K562 (cell line): ENCODE measurements at regions not wholly inside any gene's neighbourhood (a gene's known extent, or its start where the extent isn't known, plus 50 kb on each side); places are given as distances from the start of the nearest gene placed in this dataset.
A peak's percentile ranks its signal among the peaks of the same experiment; 100 is the strongest.
"Not testable (repeated sequence)": the region's sequence is repeated elsewhere in the genome, so short reads cannot be mapped to it uniquely, and the experiment has no call there.

Experiments used
- ATAC-seq: fragments of 200-7000 bp; cut with Tn5 transposase; 3 replicates; pipeline ENCODE4 v1.9.1; 2020; ENCODE audit warnings: moderate library complexity
- BruUV-seq: library from RNA; stranded (reverse); fragments of 400-500 nt; replicated peaks from 2 replicates; lab custom pipeline; 2021; lab: Mats Ljungman, UMichigan
- CTCF ChIA-PET: fragments of 300-600 bp; formaldehyde crosslinking; extraction: SDS; loops from one replicate; lab custom pipeline; 2021; ENCODE audit warnings: low intra/inter-chr PET ratio; lab: Yijun Ruan, JAX
- POLR2A ChIA-PET: fragments of 300-600, 350-650 bp; sonication (Branson Sonifier 250); formaldehyde crosslinking; extraction: SDS; loops from one replicate; lab custom pipeline; 2021; ENCODE audit warnings: antibody characterized with exemption, inconsistent platforms; lab: Yijun Ruan, JAX
- DNase-seq, 4 experiments: peaks; one replicate each; pipeline versions ENCODE4 v3.0.0 to v3.0.0-alpha.2; 2011 to 2018; ENCODE audit warnings: low spot score in 3 of 4, mixed read lengths in 3 of 4; ENCODE audit errors: extremely low read depth in 1 of 4
- FAIRE-seq: peaks from 2 replicates; lab custom pipeline; 2011; peaks lifted over from hg19 to GRCh38; lab: Jason Lieb, UNC
- H2AFZ ChIP-seq: 2 replicates; pipeline ENCODE4 v1.6.0; 2011; ENCODE audit warnings: low read depth, low read length, control low read depth, inconsistent platforms
- H3K27ac ChIP-seq: fragments of 200-600 bp; 3 replicates; pipeline ENCODE4 v1.8.0; 2011; ENCODE audit warnings: low read depth, mild to moderate bottlenecking, control low read depth, inconsistent platforms, low read length, moderate library complexity, mixed read lengths; ENCODE audit errors: extremely low read depth
- H3K27me3 ChIP-seq, 2 experiments: fragments of 300-600 bp in 1 of 2; 2 replicates in 1 of 2; 3 replicates in 1 of 2; pipeline versions ENCODE4 v1.6.0 to v1.8.0; 2011; ENCODE audit warnings: inconsistent platforms in 2 of 2, low read length in 2 of 2, mild to moderate bottlenecking in 1 of 2, mixed read lengths in 1 of 2, moderate library complexity in 1 of 2; ENCODE audit not compliant: control insufficient read depth in 2 of 2, insufficient read depth in 2 of 2
- H3K36me3 ChIP-seq: fragments of 300-600 bp; 3 replicates; pipeline ENCODE4 v1.8.0; 2011; ENCODE audit warnings: mild to moderate bottlenecking, low read length, inconsistent platforms; ENCODE audit not compliant: control insufficient read depth, insufficient read depth
- H3K4me1 ChIP-seq, 2 experiments: fragments of 200-600 bp in 1 of 2; replicated peaks in 1 of 2; 2 replicates in 1 of 2; 3 replicates in 1 of 2; pipeline versions ENCODE4 v1.5.1 to v1.8.0; 2011; ENCODE audit warnings: inconsistent platforms in 2 of 2, low read length in 2 of 2, mild to moderate bottlenecking in 1 of 2, mixed read lengths in 1 of 2, moderate library complexity in 1 of 2; ENCODE audit not compliant: control insufficient read depth in 2 of 2, insufficient read depth in 2 of 2
- H3K4me2 ChIP-seq: 2 replicates; pipeline ENCODE4 v1.6.1; 2011; ENCODE audit warnings: low read length, control low read depth, inconsistent platforms, mixed read lengths; ENCODE audit not compliant: insufficient read depth
- H3K4me3 ChIP-seq: fragments of 200-600 bp; sonication (generic), shearing (Covaris generic); 2 replicates; pipeline ENCODE4 v1.5.1; 2016; ENCODE audit warnings: control low read depth, inconsistent platforms
- H3K79me2 ChIP-seq: fragments of 200-600 bp; 3 replicates; pipeline ENCODE4 v1.8.0; 2011; ENCODE audit warnings: low read length, inconsistent platforms; ENCODE audit not compliant: control insufficient read depth, insufficient read depth
- H3K9ac ChIP-seq, 2 experiments: 2 replicates each; pipeline versions ENCODE4 v1.6.0 to v1.6.1; 2011; ENCODE audit warnings: low read depth in 2 of 2, low read length in 2 of 2, control low read depth in 1 of 2, inconsistent platforms in 1 of 2, mild to moderate bottlenecking in 1 of 2, mixed read lengths in 1 of 2; ENCODE audit not compliant: insufficient read depth in 1 of 2
- H3K9me1 ChIP-seq: one replicate; pipeline ENCODE4 v1.6.0; 2011; ENCODE audit warnings: inconsistent platforms, mild to moderate bottlenecking, low read length, moderate library complexity; ENCODE audit not compliant: control insufficient read depth, insufficient read depth
- H3K9me3 ChIP-seq: replicated peaks from 2 replicates; pipeline ENCODE4 v1.5.1; 2011; ENCODE audit warnings: low read depth, low read length, inconsistent platforms; ENCODE audit not compliant: control insufficient read depth, insufficient read depth
- H4K20me1 ChIP-seq: replicated peaks from 2 replicates; pipeline ENCODE4 v1.6.1; 2011; ENCODE audit warnings: low read length, inconsistent platforms, mixed read lengths; ENCODE audit not compliant: control insufficient read depth, insufficient read depth
- GATAD2A ChIP-seq: fragments of 450-650 bp; IDR thresholded peaks from 2 replicates; pipeline ENCODE4 v1.6.1; 2017
- HNRNPLL ChIP-seq: fragments of 200-400 bp; formaldehyde crosslinking; IDR thresholded peaks from 2 replicates; pipeline ENCODE4 v1.6.1; 2017; ENCODE audit warnings: low read length, low read depth, mild to moderate bottlenecking; ENCODE audit not compliant: poor library complexity, severe bottlenecking
- MCM5 ChIP-seq: fragments of 450-650 bp; IDR thresholded peaks from 2 replicates; pipeline ENCODE4 v1.6.1; 2016; ENCODE audit warnings: low read depth
- RFX1 ChIP-seq: fragments of 450-650 bp; IDR thresholded peaks from 2 replicates; pipeline ENCODE4 v1.6.1; 2016; ENCODE audit warnings: mild to moderate bottlenecking, moderate library complexity
- WGBS: fragments of 100-300 bp; shearing (Covaris generic); methylation state at CpG from one replicate; pipeline ENCODE4 v1.1.6; 2016; ENCODE audit warnings: low coverage, mixed read lengths; ENCODE audit not compliant: insufficient coverage; ENCODE audit errors: missing lambda C conversion rate; 5-methylcytosine and 5-hydroxymethylcytosine counted together
- in situ Hi-C: fragments of 300-500 bp; cut with MboI; formaldehyde crosslinking; loops from 4 replicates; pipeline ENCODE4 v1.15.0; 2018; ENCODE audit warnings: inconsistent platforms, mixed read lengths
- intact Hi-C: fragments of 100-400 bp; cut with micrococcal nuclease; formaldehyde crosslinking; loops from 2 replicates; pipeline ENCODE4 v1.14.2; 2022

DNA sequence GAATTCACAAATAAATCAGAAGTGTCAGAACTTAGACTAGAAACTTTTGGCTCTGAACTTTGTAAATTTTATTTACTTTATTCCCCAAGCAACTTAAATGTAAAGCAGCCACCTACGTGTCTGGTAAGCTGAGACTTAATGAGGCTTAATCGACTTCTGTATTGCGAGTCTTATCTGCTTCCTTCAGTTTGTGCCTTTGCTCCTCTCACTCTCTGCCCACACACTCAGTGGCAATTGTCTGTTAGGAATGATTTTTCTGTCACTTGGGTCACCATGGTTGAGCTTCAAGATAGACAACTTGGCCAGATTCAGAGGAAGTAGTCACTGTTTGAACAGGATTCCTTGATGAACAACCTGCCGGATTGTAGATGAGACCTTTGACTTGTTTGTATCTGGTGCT, 691.4 kb upstream of the FSHR start:
- TF ChIP-seq HNRNPLL (no peak), GATAD2A (no peak)
- Histone ChIP-seq H3K9me1 (no peaks in the 10 kb centered on the region), H4K20me1 (no peaks in the 10 kb centered on the region), H3K79me2 (no peaks in the 10 kb centered on the region), H3K9me3 (no peaks in the 10 kb centered on the region), H3K27me3 (no peaks in the 10 kb centered on the region), H3K27ac (no peak overlapping the region), H2AFZ (no peak overlapping the region), H3K9ac (no peak overlapping the region), H3K4me3 (no peak overlapping the region), H3K36me3 (no peaks in the 10 kb centered on the region), H3K4me2 (no peak overlapping the region), H3K4me1 (no peaks in the 10 kb centered on the region)
- WGBS = 0% methylated on average over 4 of the region's 4 CpGs
- FAIRE-seq = no peak
- intact Hi-C loops (no loop called here), in situ Hi-C loops (no loop called here)
- BruUV-seq = no TSS peak
- POLR2A ChIA-PET = no interaction called here
- DNase-seq = no peak
- no peak for ATAC-seq
- CTCF ChIA-PET = no interaction called here

DNA sequence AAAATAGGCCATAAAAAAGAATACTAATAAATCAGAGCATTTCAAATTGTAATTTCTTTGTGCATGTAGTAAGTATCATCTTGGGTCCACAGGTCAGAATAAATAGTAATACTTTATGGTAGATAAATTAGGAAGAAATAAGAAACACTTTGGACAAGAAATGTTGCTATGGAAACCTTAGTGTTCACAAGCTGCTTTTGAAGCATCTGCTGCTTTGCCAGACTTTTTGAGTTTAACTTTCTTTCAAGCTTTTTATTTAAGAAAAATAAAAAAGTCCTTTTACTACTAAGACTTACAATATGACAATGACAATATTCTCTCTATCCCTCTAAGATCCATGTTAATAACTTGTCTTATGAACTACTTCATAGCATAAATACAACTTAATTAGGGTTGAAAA, 690.7 kb upstream of the FSHR start:
- no peaks in the 10 kb centered on the region for H3K9me3 ChIP-seq
- H3K36me3 ChIP-seq = no peaks in the 10 kb centered on the region
- H4K20me1 ChIP-seq = no peaks in the 10 kb centered on the region
- FAIRE-seq (no peak), ATAC-seq (no peak), DNase-seq (no peak)
- H2AFZ ChIP-seq = no peak overlapping the region
- intact Hi-C loops = no loop called here
- H3K79me2 ChIP-seq = no peaks in the 10 kb centered on the region
- ChIA-PET POLR2A (no interaction called here), CTCF (no interaction called here)
- no peaks in the 10 kb centered on the region for H3K9me1 ChIP-seq
- TF ChIP-seq MCM5 (no peak), RFX1 (peak; percentile 8; the same call in 1 of the 2 replicates)
- H3K9ac ChIP-seq = no peak overlapping the region
- no peak overlapping the region for H3K4me2 ChIP-seq
- no TSS peak for BruUV-seq
- no peaks in the 10 kb centered on the region for H3K27me3 ChIP-seq
- H3K4me1 ChIP-seq = no peaks in the 10 kb centered on the region
- in situ Hi-C loops = no loop called here
- no peak overlapping the region for H3K27ac ChIP-seq
- no peak overlapping the region for H3K4me3 ChIP-seq

- H3K4me1 ChIP-seq, H3K36me3 ChIP-seq, DNase-seq, H3K27me3 ChIP-seq, FAIRE-seq, BruUV-seq, in situ Hi-C loops, H2AFZ ChIP-seq, intact Hi-C loops, POLR2A ChIA-PET, H3K79me2 ChIP-seq, H3K4me2 ChIP-seq, H3K9me1 ChIP-seq, H3K4me3 ChIP-seq, H4K20me1 ChIP-seq, H3K9ac ChIP-seq, CTCF ChIA-PET, H3K27ac ChIP-seq, ATAC-seq, H3K9me3 ChIP-seq: not testable (repeated sequence)
- 3% methylated on average over 6 of the region's 6 CpGs for WGBS
Observed at GRCh38 chr2:49844113-49844512, 689.8 kb upstream of the FSHR start.
